ENCODE measurements at regions not wholly inside any gene's neighbourhood (a gene's known extent, or its start where the extent isn't known, plus 50 kb on each side); places are given as distances from the start of the nearest gene placed in this dataset.

DNA sequence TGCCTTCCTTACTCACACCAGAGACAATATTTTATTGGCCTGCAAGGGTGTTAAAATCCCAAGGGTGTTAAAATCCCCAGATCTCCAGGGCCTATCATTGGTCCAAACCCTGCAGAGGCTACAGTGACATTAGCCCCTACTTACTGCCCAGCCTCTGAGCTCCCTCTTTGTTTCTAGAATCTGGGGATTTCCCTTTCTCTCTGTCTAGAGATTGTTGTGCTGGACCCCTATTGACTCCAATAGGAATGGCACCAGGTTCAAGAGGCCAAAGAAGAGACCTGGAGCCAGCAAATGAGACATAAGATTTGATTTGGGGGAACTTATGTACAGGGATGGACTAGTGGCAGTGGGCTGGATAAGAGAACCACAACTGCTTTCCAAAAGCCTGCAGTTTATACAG is 53.3 kb upstream of the ZBED3 start:
- no peak for TF ChIP-seq PAX8 (CRISPR knock-in tag; IDR thresholded peaks at IDR 0.05; ENCODE audit: borderline replicate concordance)
- TF ChIP-seq, protein P1, sequence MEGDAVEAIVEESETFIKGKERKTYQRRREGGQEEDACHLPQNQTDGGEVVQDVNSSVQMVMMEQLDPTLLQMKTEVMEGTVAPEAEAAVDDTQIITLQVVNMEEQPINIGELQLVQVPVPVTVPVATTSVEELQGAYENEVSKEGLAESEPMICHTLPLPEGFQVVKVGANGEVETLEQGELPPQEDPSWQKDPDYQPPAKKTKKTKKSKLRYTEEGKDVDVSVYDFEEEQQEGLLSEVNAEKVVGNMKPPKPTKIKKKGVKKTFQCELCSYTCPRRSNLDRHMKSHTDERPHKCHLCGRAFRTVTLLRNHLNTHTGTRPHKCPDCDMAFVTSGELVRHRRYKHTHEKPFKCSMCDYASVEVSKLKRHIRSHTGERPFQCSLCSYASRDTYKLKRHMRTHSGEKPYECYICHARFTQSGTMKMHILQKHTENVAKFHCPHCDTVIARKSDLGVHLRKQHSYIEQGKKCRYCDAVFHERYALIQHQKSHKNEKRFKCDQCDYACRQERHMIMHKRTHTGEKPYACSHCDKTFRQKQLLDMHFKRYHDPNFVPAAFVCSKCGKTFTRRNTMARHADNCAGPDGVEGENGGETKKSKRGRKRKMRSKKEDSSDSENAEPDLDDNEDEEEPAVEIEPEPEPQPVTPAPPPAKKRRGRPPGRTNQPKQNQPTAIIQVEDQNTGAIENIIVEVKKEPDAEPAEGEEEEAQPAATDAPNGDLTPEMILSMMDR (CRISPR knock-in tag; IDR thresholded peaks at IDR 0.05) = no peak
- no peak for TF ChIP-seq ZNF207 (IDR thresholded peaks at IDR 0.05; ENCODE audit: borderline replicate concordance)
- TF ChIP-seq, protein P2, sequence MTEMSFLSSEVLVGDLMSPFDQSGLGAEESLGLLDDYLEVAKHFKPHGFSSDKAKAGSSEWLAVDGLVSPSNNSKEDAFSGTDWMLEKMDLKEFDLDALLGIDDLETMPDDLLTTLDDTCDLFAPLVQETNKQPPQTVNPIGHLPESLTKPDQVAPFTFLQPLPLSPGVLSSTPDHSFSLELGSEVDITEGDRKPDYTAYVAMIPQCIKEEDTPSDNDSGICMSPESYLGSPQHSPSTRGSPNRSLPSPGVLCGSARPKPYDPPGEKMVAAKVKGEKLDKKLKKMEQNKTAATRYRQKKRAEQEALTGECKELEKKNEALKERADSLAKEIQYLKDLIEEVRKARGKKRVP (CRISPR knock-in tag; IDR thresholded peaks at IDR 0.05) = no peak
- no peak for TF ChIP-seq ZNF274 (CRISPR knock-in tag; IDR thresholded peaks at IDR 0.05)
